Keratinocyte (primary cell): ENCODE measurements at regions not wholly inside any gene's neighbourhood (a gene's known extent, or its start where the extent isn't known, plus 50 kb on each side); places are given as distances from the start of the nearest gene placed in this dataset.

Experiments
- EZH2 ChIP-seq: IDR thresholded peaks from one replicate; pipeline ENCODE4 v1.6.1; 2012; ENCODE audit warnings: inconsistent platforms, mild to moderate bottlenecking, low read length, moderate library complexity
- TF ChIP-seq, protein P1 (sequence below), 3 experiments: IDR thresholded peaks in 1 of 3; conservative IDR thresholded peaks in 1 of 3; optimal IDR thresholded peaks in 1 of 3; 2 replicates in 2 of 3; 3 replicates in 1 of 3; pipeline versions ENCODE3 to v1.5.1; 2011; ENCODE audit warnings: low read length in 3 of 3, mild to moderate bottlenecking in 3 of 3, moderate library complexity in 2 of 3, control low read depth in 1 of 3, inconsistent platforms in 1 of 3; ENCODE audit not compliant: insufficient read depth in 2 of 3; ENCODE audit errors: extremely low read depth in 1 of 3

DNA sequence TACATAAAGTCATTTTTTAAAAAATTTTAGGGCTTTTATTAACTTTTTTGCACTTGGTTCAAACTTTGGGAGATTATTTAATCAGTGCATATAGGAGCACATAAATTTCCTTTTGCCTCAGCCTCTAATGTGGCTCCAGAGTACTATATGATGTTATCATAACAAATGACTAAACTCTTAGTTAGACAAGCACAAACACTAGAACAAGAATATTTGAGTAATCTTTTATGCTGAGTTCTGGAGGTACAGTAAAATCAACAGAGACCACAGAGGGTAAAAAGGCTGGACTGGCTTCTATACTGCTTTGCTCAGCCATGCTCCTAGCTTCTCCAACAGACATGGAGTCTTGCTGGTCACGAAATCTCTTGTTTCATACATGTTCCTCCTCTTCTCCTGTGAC lies 52.5 kb upstream of the SGCD start:
- TF ChIP-seq EZH2 = no peak
- TF ChIP-seq, protein P1, sequence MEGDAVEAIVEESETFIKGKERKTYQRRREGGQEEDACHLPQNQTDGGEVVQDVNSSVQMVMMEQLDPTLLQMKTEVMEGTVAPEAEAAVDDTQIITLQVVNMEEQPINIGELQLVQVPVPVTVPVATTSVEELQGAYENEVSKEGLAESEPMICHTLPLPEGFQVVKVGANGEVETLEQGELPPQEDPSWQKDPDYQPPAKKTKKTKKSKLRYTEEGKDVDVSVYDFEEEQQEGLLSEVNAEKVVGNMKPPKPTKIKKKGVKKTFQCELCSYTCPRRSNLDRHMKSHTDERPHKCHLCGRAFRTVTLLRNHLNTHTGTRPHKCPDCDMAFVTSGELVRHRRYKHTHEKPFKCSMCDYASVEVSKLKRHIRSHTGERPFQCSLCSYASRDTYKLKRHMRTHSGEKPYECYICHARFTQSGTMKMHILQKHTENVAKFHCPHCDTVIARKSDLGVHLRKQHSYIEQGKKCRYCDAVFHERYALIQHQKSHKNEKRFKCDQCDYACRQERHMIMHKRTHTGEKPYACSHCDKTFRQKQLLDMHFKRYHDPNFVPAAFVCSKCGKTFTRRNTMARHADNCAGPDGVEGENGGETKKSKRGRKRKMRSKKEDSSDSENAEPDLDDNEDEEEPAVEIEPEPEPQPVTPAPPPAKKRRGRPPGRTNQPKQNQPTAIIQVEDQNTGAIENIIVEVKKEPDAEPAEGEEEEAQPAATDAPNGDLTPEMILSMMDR (optimal IDR thresholded peaks at IDR 0.05 in 1 of 3, IDR thresholded peaks at IDR 0.05 in 1 of 3, conservative IDR thresholded peaks at IDR 0.05 in 1 of 3; ENCODE audit: extremely low read depth in 1 of 3, insufficient read depth in 2 of 3, low read length in 3 of 3) = no peak
